CD14-positive monocyte (primary cell): ENCODE measurements at regions not wholly inside any gene's neighbourhood (a gene's known extent, or its start where the extent isn't known, plus 50 kb on each side); places are given as distances from the start of the nearest gene placed in this dataset.

ENCODE experiments used
- DNase-seq, 3 donors: peaks; one replicate each; pipeline ENCODE4 v3.0.0-alpha.2; 2011 to 2022
- H2AFZ ChIP-seq: 2 replicates; pipeline ENCODE4 v1.6.0; 2012; ENCODE audit warnings: mild to moderate bottlenecking, low read depth, low read length, inconsistent platforms; ENCODE audit not compliant: insufficient read depth, poor library complexity, severe bottlenecking
- H3K27ac ChIP-seq, 2 donors: 1 replicate in 1 of 2; 2 replicates in 1 of 2; pipeline ENCODE4 v1.5.1; 2012 to 2013; ENCODE audit warnings: low read length in 2 of 2, control low read depth in 1 of 2, inconsistent platforms in 1 of 2, low read depth in 1 of 2, mild to moderate bottlenecking in 1 of 2
- H3K27me3 ChIP-seq, 2 donors: one replicate each; pipeline versions ENCODE4 v1.6.0 to v1.6.1; 2011 to 2013; ENCODE audit warnings: low read length in 2 of 2; ENCODE audit not compliant: control insufficient read depth in 2 of 2, insufficient read depth in 2 of 2
- H3K36me3 ChIP-seq, 2 donors: replicated peaks in 1 of 2; 1 replicate in 1 of 2; 2 replicates in 1 of 2; pipeline versions ENCODE4 v1.5.1 to v1.6.1; 2012 to 2013; ENCODE audit warnings: low read length in 2 of 2, control low read depth in 1 of 2, inconsistent platforms in 1 of 2, mild to moderate bottlenecking in 1 of 2; ENCODE audit not compliant: insufficient read depth in 2 of 2, control insufficient read depth in 1 of 2
- H3K4me1 ChIP-seq, 2 donors: 1 replicate in 1 of 2; 2 replicates in 1 of 2; pipeline versions ENCODE4 v1.5.1 to v1.6.1; 2012 to 2013; ENCODE audit warnings: low read length in 2 of 2, control low read depth in 1 of 2, inconsistent platforms in 1 of 2, mild to moderate bottlenecking in 1 of 2, moderate library complexity in 1 of 2; ENCODE audit not compliant: insufficient read depth in 2 of 2, control insufficient read depth in 1 of 2
- H3K4me2 ChIP-seq: replicated peaks from 2 replicates; pipeline ENCODE3; 2012; ENCODE audit warnings: low read length, moderate library complexity, mild to moderate bottlenecking; ENCODE audit not compliant: poor library complexity, severe bottlenecking; ENCODE audit errors: extremely low read depth
- H3K4me3 ChIP-seq, 3 experiments: fragments of 200-600 bp in 1 of 3; sonication (generic) in 1 of 3; replicated peaks in 1 of 3; 1 replicate in 2 of 3; 2 replicates in 1 of 3; pipeline ENCODE4 v1.5.1; 2011 to 2013; ENCODE audit warnings: low read length in 3 of 3, mild to moderate bottlenecking in 3 of 3, control low read depth in 2 of 3, low read depth in 2 of 3, inconsistent platforms in 1 of 3, moderate library complexity in 1 of 3
- H3K79me2 ChIP-seq: 2 replicates; pipeline ENCODE4 v1.6.0; 2012; ENCODE audit warnings: mild to moderate bottlenecking, control low read depth, inconsistent platforms, low read length, moderate library complexity; ENCODE audit not compliant: insufficient read depth
- H3K9ac ChIP-seq: 2 replicates; pipeline ENCODE4 v1.6.0; 2017; ENCODE audit warnings: low read length, mild to moderate bottlenecking; ENCODE audit not compliant: insufficient read depth, poor library complexity, severe bottlenecking
- H3K9me3 ChIP-seq, 2 donors: replicated peaks in 1 of 2; 1 replicate in 1 of 2; 2 replicates in 1 of 2; pipeline versions ENCODE4 v1.5.1 to v1.6.1; 2012 to 2013; ENCODE audit warnings: low read length in 2 of 2, control low read depth in 1 of 2; ENCODE audit not compliant: control insufficient read depth in 1 of 2, insufficient read depth in 1 of 2
- H4K20me1 ChIP-seq: 2 replicates; pipeline ENCODE4 v1.6.0; 2012; ENCODE audit warnings: mild to moderate bottlenecking, low read length, control low read depth, moderate library complexity; ENCODE audit not compliant: insufficient read depth
- H3K27ac Mint-ChIP-seq, 7 donors: one replicate each; pipeline ENCODE4 v1.8.0; 2020; ENCODE audit warnings: mild to moderate bottlenecking in 7 of 7, mixed read lengths in 7 of 7, moderate library complexity in 6 of 7, inconsistent platforms in 2 of 7
- H3K27me3 Mint-ChIP-seq, 3 donors: one replicate each; pipeline ENCODE4 v1.8.0; 2021 to 2022; ENCODE audit warnings: low read depth in 3 of 3, mild to moderate bottlenecking in 3 of 3, mixed read lengths in 3 of 3, moderate library complexity in 3 of 3, inconsistent platforms in 1 of 3
- H3K36me3 Mint-ChIP-seq, 2 donors: one replicate each; pipeline ENCODE4 v1.8.0; 2020; ENCODE audit warnings: mixed read lengths in 2 of 2, inconsistent platforms in 1 of 2, mild to moderate bottlenecking in 1 of 2
- H3K4me1 Mint-ChIP-seq: one replicate; pipeline ENCODE4 v1.8.0; 2020; ENCODE audit warnings: mild to moderate bottlenecking, mixed read lengths
- H3K4me3 Mint-ChIP-seq, 2 donors: one replicate each; pipeline ENCODE4 v1.8.0; 2020; ENCODE audit warnings: mild to moderate bottlenecking in 2 of 2, mixed read lengths in 2 of 2, moderate library complexity in 1 of 2
- H3K9me3 Mint-ChIP-seq, 7 donors: one replicate each; pipeline ENCODE4 v1.8.0; 2020 to 2022; ENCODE audit warnings: mixed read lengths in 7 of 7, mild to moderate bottlenecking in 6 of 7, moderate library complexity in 6 of 7, inconsistent platforms in 2 of 7
- WGBS: methylation state at CpG from one replicate; pipeline ENCODE4 v1.1.5; 2013; ENCODE audit warnings: missing lambda C conversion rate; ENCODE audit not compliant: insufficient coverage; 5-methylcytosine and 5-hydroxymethylcytosine counted together
- intact Hi-C, 2 donors: fragments of 100-400 bp; cut with micrococcal nuclease; formaldehyde crosslinking; loops; one replicate each; pipeline versions ENCODE4 v1.15.0 to v1.15.1; 2023
- TF ChIP-seq, protein P1 (sequence below): fragments of 200-600 bp; IDR thresholded peaks from one replicate; pipeline ENCODE4 v1.8.0; 2022; ENCODE audit warnings: antibody characterized with exemption, mild to moderate bottlenecking

DNA sequence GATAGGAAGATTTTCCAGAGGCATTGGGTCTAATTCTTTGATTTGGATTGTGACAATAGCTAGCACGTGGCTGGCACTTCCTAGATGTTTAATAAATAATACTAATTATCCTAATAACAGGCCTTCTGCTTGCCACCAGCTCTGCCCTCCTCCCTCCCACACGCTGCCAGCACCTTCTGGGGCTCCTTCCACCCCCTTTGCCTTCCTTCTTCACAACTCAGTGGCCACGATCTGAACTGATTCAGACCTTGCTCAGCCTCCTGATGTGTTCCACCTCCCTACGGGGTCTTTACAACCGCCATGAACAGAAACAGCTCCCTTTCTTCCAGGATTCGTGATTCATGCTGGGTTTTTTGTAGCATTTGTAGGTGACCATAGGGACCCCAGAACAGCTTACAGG lies 310.3 kb upstream of the HS6ST1 start:
- H3K27me3 ChIP-seq: no peaks in the 10 kb centered on the region
- no peak overlapping the region for H3K9ac ChIP-seq
- no peak overlapping the region for H3K4me2 ChIP-seq
- no peak overlapping the region for H3K27ac ChIP-seq
- H3K79me2 ChIP-seq: no peaks in the 10 kb centered on the region
- no peak overlapping the region for H3K4me3 ChIP-seq
- H2AFZ ChIP-seq: no peak overlapping the region
- no peak for DNase-seq
- intact Hi-C loops: no loop called here
- Mint-ChIP-seq H3K27ac (no peak overlapping the region), H3K27me3 (peaks cover 8 to 15% (median 11%) of the 10 kb centered on the region in 3 donors), H3K4me1 (peaks cover 9% of the 10 kb centered on the region), H3K36me3 (no peaks in the 10 kb centered on the region), H3K9me3 (no peaks in the 10 kb centered on the region), H3K4me3 (no peak overlapping the region)
- H3K4me1 ChIP-seq: peaks cover 8% of the 10 kb centered on the region in 2 donors
- no peaks in the 10 kb centered on the region for H4K20me1 ChIP-seq
- no peaks in the 10 kb centered on the region for H3K36me3 ChIP-seq
- 78% methylated on average over 1 of the region's 6 CpGs for WGBS
- H3K9me3 ChIP-seq: no peaks in the 10 kb centered on the region
- TF ChIP-seq, protein P1, sequence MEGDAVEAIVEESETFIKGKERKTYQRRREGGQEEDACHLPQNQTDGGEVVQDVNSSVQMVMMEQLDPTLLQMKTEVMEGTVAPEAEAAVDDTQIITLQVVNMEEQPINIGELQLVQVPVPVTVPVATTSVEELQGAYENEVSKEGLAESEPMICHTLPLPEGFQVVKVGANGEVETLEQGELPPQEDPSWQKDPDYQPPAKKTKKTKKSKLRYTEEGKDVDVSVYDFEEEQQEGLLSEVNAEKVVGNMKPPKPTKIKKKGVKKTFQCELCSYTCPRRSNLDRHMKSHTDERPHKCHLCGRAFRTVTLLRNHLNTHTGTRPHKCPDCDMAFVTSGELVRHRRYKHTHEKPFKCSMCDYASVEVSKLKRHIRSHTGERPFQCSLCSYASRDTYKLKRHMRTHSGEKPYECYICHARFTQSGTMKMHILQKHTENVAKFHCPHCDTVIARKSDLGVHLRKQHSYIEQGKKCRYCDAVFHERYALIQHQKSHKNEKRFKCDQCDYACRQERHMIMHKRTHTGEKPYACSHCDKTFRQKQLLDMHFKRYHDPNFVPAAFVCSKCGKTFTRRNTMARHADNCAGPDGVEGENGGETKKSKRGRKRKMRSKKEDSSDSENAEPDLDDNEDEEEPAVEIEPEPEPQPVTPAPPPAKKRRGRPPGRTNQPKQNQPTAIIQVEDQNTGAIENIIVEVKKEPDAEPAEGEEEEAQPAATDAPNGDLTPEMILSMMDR: no peak

DNA sequence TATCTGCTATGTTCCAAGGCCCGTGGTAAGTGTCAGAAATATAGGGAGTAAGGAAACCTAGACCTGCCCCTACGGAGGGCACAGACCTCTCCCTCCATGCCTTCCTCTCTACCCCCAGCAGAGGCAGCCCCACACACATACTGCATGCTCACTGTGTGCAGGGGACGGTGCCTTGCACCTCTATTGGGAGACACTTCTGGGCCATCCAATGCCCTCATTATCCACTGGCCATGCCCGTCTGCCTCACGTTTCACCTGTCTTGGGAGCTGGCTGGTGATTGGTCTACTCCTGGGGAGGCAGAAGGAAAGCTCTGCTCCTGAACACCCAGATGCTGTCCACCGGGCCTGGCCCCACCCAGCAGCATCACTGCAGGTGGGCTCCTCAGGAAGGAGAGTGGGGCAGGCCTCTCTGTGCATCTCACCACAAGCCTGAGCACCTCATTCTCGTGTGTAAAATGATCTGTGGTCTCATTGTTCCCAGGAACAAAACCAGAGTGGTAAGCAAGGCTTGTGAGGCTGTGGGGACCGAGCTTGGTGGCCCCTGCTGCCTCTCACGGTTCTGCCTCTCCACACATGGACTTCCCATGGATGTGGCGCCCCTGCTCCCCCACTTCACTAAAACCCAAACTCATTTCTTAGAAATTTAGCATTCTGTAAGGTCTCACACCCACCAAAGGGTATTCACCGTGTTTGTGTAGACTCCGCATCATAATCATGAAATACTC lies 312.5 kb upstream of the HS6ST1 start:
- Histone ChIP-seq H3K79me2 (no peaks in the 10 kb centered on the region), H3K9ac (no peak overlapping the region), H3K4me3 (no peak overlapping the region), H3K4me1 (no peaks in the 10 kb centered on the region), H3K36me3 (no peaks in the 10 kb centered on the region), H3K27me3 (no peaks in the 10 kb centered on the region), H2AFZ (no peak overlapping the region), H3K27ac (no peak overlapping the region), H3K9me3 (no peaks in the 10 kb centered on the region), H4K20me1 (no peaks in the 10 kb centered on the region), H3K4me2 (no peak overlapping the region)
- no peak for DNase-seq
- H3K27me3 Mint-ChIP-seq: peaks cover 6 to 17% (median 8%) of the 10 kb centered on the region in 3 donors
- 87% methylated on average over 9 of the region's 12 CpGs for WGBS
- TF ChIP-seq, protein P1: no peak
- H3K27ac Mint-ChIP-seq: no peak overlapping the region
- intact Hi-C loops: no loop called here
- peaks cover 1% of the 10 kb centered on the region for H3K4me1 Mint-ChIP-seq
- H3K9me3 Mint-ChIP-seq: peaks cover 0 to 2% (median 0%) of the 10 kb centered on the region in 7 donors
- H3K4me3 Mint-ChIP-seq: no peak overlapping the region
- no peaks in the 10 kb centered on the region for H3K36me3 Mint-ChIP-seq
